ENCODE measurements at regions not wholly inside any gene's neighbourhood (a gene's known extent, or its start where the extent isn't known, plus 50 kb on each side); places are given as distances from the start of the nearest gene placed in this dataset.

DNA sequence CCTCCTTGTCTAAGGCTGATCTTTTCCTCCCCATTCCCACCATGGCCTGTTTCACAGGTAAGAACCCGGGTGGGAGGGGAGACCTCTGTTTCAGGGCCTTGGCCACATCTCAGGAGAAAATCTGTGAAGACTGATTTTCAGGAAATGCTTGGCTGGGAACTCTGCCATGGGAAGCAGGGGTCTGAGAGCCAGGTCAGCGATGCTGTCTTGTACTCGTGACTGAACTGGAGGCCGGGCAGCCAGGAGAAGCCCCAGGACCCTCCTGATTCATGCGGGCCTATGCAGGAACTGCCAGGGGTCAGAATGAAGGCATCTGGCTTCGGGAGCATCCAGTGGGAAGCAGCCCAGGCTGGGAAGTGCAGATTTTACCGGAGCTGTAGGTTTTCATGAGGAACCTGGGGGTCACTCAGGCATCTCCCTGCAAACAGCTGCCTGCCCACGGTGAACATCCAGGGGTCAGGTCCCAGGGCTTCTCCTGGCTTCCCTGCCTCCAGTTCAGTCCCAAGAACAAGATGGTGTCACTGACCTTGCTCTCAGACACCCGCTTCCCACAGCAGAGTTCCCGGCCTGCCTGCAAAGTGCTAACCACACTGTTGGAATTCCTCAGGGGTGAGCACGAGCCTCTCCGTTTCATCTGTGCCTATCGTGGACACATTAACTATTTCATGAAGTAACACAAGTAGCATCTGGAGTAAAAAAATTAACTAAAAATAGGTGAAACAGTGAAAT, 90.2 kb upstream of the SULF2 start:
- TF ChIP-seq, protein P1, sequence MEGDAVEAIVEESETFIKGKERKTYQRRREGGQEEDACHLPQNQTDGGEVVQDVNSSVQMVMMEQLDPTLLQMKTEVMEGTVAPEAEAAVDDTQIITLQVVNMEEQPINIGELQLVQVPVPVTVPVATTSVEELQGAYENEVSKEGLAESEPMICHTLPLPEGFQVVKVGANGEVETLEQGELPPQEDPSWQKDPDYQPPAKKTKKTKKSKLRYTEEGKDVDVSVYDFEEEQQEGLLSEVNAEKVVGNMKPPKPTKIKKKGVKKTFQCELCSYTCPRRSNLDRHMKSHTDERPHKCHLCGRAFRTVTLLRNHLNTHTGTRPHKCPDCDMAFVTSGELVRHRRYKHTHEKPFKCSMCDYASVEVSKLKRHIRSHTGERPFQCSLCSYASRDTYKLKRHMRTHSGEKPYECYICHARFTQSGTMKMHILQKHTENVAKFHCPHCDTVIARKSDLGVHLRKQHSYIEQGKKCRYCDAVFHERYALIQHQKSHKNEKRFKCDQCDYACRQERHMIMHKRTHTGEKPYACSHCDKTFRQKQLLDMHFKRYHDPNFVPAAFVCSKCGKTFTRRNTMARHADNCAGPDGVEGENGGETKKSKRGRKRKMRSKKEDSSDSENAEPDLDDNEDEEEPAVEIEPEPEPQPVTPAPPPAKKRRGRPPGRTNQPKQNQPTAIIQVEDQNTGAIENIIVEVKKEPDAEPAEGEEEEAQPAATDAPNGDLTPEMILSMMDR (IDR thresholded peaks at IDR 0.05) = no peak
- TF ChIP-seq POLR2A (IDR thresholded peaks at IDR 0.05) = no peak

All from body of pancreas (tissue), 4 donors.